HUES48 (cell line): ENCODE measurements at regions not wholly inside any gene's neighbourhood (a gene's known extent, or its start where the extent isn't known, plus 50 kb on each side); places are given as distances from the start of the nearest gene placed in this dataset.

Experiments
- H3K27ac ChIP-seq: one replicate; pipeline ENCODE4 v1.7.0; 2013; ENCODE audit warnings: low read depth, low read length, inconsistent platforms
- H3K27me3 ChIP-seq: 2 replicates; pipeline ENCODE4 v1.6.1; 2013; ENCODE audit warnings: mild to moderate bottlenecking, low read length; ENCODE audit not compliant: control insufficient read depth, insufficient read depth
- H3K36me3 ChIP-seq: 2 replicates; pipeline ENCODE4 v1.6.1; 2013; ENCODE audit warnings: low read length; ENCODE audit not compliant: control insufficient read depth, insufficient read depth
- H3K4me1 ChIP-seq: 2 replicates; pipeline ENCODE4 v1.6.1; 2013; ENCODE audit warnings: mild to moderate bottlenecking, low read length; ENCODE audit not compliant: control insufficient read depth, insufficient read depth
- H3K4me3 ChIP-seq: 2 replicates; pipeline ENCODE4 v1.5.1; 2013; ENCODE audit warnings: mild to moderate bottlenecking, low read depth, low read length
- H3K9ac ChIP-seq: 2 replicates; pipeline ENCODE4 v1.6.1; 2013; ENCODE audit warnings: mild to moderate bottlenecking, low read depth, low read length, moderate library complexity
- H3K9me3 ChIP-seq: 2 replicates; pipeline ENCODE4 v1.6.1; 2013; ENCODE audit warnings: low read length; ENCODE audit not compliant: control insufficient read depth, insufficient read depth

DNA sequence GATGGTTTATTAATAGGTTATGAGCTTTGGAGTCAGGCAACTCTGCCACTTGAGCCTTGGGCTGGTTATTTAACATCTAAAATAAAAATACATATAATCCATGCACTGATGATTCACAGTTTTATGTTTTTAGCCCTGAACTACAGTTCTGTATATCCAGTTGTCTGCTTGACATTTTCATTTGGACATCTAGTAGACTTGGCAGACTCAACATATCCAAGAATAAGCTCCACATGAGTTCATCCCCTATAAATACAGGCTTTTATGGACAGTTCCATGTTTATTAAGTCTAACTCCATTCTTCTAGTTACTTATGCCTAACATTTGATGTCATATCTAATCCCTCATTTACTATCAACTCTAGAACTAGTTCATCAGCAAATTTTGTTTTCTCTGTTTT lies 174.2 kb downstream of the KIF2B start:
- H3K9me3 ChIP-seq = no peaks in the 10 kb centered on the region
- no peaks in the 10 kb centered on the region for H3K4me1 ChIP-seq
- no peak overlapping the region for H3K27ac ChIP-seq

DNA sequence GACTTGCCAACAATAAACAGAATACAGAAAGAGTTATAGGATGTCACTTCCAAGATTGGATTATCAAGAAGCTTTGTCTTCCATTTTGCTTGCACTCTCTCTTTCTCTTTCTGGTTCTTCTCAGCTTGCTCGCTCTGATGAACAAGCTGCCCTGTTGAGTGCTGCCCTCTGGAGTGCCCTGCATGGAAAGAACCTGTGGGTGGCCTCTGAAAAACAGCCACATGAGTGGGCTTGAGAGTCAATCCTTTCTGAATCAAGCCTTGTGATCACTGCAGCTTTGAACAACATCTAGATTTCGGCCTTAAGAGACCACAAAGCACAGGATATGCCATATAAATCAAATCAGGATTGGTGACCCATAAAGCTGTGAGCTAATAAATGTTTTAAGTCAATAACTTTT lies 185.1 kb downstream of the KIF2B start:
- H3K9ac ChIP-seq = no peak overlapping the region
- no peaks in the 10 kb centered on the region for H3K36me3 ChIP-seq
- H3K27ac ChIP-seq = no peak overlapping the region
- H3K4me1 ChIP-seq = no peaks in the 10 kb centered on the region
- H3K4me3 ChIP-seq = no peak overlapping the region
- no peaks in the 10 kb centered on the region for H3K27me3 ChIP-seq
- no peaks in the 10 kb centered on the region for H3K9me3 ChIP-seq

More for the DNA sequence above, 174.2 kb downstream of the KIF2B start:
- no peak overlapping the region for H3K9ac ChIP-seq
- H3K36me3 ChIP-seq = no peaks in the 10 kb centered on the region
- H3K4me3 ChIP-seq = no peak overlapping the region
- H3K27me3 ChIP-seq = no peaks in the 10 kb centered on the region

DNA sequence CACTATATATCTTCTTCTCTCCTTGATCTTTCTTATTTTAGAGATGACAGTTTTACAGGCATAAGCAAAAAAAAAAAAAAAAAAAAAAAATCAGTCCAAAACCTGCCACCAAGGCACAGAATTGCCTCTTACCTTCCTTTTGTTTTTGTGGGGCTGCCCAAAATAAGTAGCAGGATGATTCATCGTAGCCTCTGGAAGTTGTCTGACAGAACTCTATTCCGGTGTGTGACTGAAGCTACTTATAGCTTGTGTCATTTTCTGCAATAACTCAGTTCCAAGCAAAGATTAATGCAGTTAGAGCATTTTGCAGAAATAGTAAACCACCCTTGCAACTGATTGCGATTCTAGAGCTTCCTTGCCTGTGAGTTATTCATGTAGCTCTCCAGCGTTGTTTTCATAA lies 186.8 kb downstream of the KIF2B start:
- H3K27me3 ChIP-seq = no peaks in the 10 kb centered on the region
- no peak overlapping the region for H3K4me3 ChIP-seq
- no peak overlapping the region for H3K9ac ChIP-seq
- H3K27ac ChIP-seq = no peak overlapping the region
- H3K9me3 ChIP-seq = no peaks in the 10 kb centered on the region
- H3K4me1 ChIP-seq = peaks cover 7% of the 10 kb centered on the region
- H3K36me3 ChIP-seq = no peaks in the 10 kb centered on the region

DNA sequence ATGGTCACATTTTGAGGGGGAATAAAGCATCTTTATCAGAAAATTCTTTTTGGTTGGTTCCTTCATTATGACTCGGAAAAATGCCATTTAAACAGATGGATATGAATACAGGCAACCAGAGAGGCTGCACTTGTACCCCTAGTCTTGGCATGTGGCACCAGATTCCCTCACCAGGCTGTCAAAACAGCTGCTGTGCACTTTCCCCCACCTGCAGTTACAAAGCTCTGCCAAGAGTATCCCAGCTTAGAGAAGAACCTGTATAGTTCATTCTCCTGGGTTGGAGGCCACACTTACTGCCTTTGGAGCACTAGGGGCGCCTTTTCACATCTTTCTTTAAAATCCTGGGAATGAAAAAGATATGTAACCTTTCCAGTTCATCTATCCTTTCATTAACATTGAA lies 190.3 kb downstream of the KIF2B start:
- Histone ChIP-seq H3K27ac (no peak overlapping the region), H3K4me1 (peaks cover 7% of the 10 kb centered on the region), H3K9me3 (no peaks in the 10 kb centered on the region), H3K9ac (no peak overlapping the region), H3K4me3 (no peak overlapping the region), H3K27me3 (no peaks in the 10 kb centered on the region), H3K36me3 (no peaks in the 10 kb centered on the region)

DNA sequence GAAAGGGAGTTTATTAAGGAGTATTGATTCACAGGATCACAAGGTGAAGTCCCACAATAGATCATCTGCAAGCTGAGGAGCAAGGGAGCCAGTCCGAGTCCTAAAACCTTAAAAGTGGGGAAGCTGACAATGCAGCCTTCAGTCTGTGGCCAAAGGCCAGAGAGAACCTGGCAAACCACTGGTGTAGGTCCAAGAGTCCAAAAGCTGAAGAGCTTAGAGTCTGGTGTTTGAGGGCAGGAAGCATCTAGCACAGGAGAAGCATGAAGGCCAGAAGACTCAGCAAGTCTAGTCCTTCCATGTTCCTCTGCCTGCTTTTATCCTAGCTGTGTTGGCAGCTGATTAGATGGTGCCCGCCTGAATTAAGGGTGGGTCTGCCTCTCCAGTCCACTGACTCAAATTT lies 193.0 kb downstream of the KIF2B start:
- no peaks in the 10 kb centered on the region for H3K9me3 ChIP-seq
- H3K27me3 ChIP-seq = no peaks in the 10 kb centered on the region
- no peaks in the 10 kb centered on the region for H3K36me3 ChIP-seq
- no peak overlapping the region for H3K9ac ChIP-seq
- no peak overlapping the region for H3K4me3 ChIP-seq
- H3K4me1 ChIP-seq = peaks cover 7% of the 10 kb centered on the region
- H3K27ac ChIP-seq = no peak overlapping the region

DNA sequence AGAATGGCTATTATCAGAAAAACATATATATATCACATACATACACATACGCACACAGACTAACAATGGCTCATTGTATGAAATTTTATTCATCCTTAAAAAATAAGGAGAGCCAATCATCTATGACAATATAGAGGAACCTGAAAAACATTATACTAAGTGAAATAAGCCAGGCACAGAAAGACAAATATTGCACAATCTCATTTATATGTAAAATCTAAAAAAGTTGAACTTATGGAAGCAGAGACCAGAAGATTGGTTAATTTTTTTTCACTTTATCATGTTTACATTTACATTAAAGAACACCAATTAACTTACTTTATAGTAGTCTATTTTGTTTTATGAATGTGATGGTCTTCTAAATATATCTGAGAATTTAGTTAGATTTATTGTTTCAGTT lies 198.7 kb downstream of the KIF2B start:
- H3K27ac ChIP-seq = no peak overlapping the region

DNA sequence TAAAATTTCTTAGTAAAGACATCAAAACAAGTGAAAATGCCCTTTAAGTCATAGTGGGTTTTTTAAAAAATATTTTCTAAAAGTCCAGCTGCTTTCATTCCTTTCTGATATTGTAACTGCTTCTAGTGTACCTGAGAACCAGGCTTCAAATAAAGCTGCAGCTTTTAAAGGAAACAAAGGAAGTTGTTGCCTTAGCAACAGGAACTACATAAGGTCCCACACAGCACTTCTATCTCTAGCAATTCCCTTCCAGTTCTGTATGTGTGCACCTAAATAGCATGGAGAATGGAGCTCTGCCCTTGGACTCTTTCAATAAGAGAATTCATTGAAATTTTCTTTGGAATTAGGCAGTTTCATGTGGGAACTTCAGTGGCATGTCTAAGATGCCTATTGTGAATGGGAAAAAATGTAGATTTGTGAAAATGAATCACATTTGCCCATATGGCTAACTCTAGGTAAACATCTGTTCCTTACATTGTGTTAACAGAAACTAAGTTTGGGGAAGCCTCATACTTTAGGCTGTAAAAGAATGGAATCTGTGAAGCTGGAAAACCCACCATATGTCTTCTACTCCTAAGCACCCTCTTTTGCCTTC lies 206.4 kb downstream of the KIF2B start:
- Histone ChIP-seq H3K4me3 (no peak overlapping the region), H3K27me3 (no peaks in the 10 kb centered on the region), H3K27ac (no peak overlapping the region), H3K36me3 (no peaks in the 10 kb centered on the region), H3K4me1 (no peaks in the 10 kb centered on the region), H3K9ac (no peak overlapping the region), H3K9me3 (no peaks in the 10 kb centered on the region)

More for the DNA sequence above, 198.7 kb downstream of the KIF2B start:
- no peaks in the 10 kb centered on the region for H3K36me3 ChIP-seq
- H3K9ac ChIP-seq = no peak overlapping the region
- H3K4me1 ChIP-seq = no peaks in the 10 kb centered on the region
- H3K9me3 ChIP-seq = no peaks in the 10 kb centered on the region; the same call in 1 of the 2 replicates
- H3K27me3 ChIP-seq = no peaks in the 10 kb centered on the region
- H3K4me3 ChIP-seq = no peak overlapping the region

DNA sequence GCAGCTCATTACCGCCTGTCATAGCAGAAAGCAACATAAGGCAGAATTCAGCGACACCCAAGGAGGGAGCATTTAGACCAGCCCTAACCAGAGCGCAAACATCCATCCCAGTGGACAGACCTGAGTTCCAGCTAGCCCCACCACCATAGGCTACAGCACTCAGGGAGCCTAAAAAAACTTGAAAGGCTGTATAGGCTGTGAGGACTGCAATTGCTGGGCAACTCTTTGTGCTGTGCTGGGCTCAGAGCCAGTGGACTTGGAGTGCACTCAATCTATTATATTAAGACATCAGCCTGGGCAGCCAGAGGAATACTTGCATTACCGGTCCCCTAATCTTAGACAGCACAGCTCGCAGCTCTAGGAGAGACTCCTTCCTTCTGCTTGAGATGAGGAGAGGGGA lies 207.3 kb downstream of the KIF2B start:
- no peak overlapping the region for H3K4me3 ChIP-seq
- H3K9me3 ChIP-seq = no peaks in the 10 kb centered on the region
- H3K27ac ChIP-seq = no peak overlapping the region
- no peaks in the 10 kb centered on the region for H3K4me1 ChIP-seq
- no peaks in the 10 kb centered on the region for H3K36me3 ChIP-seq
- no peak overlapping the region for H3K9ac ChIP-seq
- H3K27me3 ChIP-seq = no peaks in the 10 kb centered on the region

DNA sequence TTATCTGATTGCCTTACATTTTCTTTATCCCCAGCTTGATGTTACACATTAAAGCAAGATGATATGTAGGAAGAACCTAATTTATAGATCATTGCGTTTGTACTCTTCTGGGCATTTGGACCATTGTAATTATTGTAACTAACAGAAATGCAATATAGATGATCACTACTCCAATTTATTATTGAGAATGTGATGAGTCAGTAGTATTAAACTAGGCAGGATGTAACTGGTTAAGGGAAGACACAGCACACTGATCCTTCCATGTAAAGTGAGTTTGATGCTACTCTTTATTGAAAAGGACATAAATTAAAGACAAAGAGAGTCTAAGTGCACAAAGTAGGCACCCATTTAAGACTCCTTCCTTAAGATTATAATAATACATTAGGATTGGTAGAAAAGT lies 223.8 kb downstream of the KIF2B start:
- H3K4me1 ChIP-seq = no peaks in the 10 kb centered on the region
- no peaks in the 10 kb centered on the region for H3K36me3 ChIP-seq
- no peaks in the 10 kb centered on the region for H3K27me3 ChIP-seq
- peaks cover 20% of the 10 kb centered on the region for H3K9me3 ChIP-seq
- no peak overlapping the region for H3K27ac ChIP-seq
- no peak overlapping the region for H3K9ac ChIP-seq
- no peak overlapping the region for H3K4me3 ChIP-seq

DNA sequence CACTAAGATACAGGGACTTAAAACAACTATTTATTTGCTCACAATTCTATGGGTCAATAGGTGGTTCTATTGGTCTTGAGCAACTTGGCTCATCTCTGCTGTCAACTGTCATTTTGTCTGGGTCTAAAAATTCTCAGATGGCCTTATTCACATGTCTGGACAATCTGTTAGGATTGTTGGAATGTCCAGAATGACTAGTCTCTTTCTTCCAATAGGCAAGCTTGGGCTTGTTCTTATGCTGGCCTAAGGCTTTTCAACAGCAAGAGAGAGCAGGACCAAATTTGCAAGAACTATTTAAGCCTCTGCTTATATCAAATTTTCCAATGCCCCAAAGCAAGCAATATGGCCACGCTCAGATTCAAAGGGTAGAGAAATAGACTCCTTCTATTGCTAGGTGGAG lies 240.9 kb downstream of the KIF2B start:
- Histone ChIP-seq H3K9me3 (no peaks in the 10 kb centered on the region), H3K4me1 (no peaks in the 10 kb centered on the region), H3K4me3 (no peak overlapping the region), H3K27ac (no peak overlapping the region), H3K9ac (no peak overlapping the region), H3K36me3 (no peaks in the 10 kb centered on the region), H3K27me3 (no peaks in the 10 kb centered on the region)

DNA sequence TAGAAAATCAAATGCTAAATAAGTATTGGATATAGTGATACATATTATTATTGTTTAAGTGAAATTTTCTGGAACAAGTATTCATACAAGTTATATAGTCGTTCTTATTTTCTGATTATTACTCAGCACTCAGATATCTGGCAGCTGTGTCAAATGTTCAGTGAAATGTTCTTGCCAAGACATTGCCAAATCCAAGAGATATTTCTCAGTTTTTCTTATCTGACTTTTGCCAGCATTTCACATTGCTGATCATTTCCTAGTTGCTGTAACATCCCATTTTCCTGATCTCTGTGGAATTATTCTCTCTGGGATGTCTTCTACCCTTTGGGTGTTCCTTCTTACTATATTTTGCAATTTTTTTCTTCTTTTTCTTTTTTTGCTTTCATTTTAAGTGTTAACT lies 262.3 kb downstream of the KIF2B start:
- Histone ChIP-seq H3K27ac (no peak overlapping the region), H3K4me1 (0 out of 2 replicates have a peak, but pooled peaks cover 3% of the 10 kb centered on the region), H3K4me3 (no peak overlapping the region), H3K9ac (no peak overlapping the region), H3K36me3 (no peaks in the 10 kb centered on the region), H3K27me3 (no peaks in the 10 kb centered on the region), H3K9me3 (no peaks in the 10 kb centered on the region)

DNA sequence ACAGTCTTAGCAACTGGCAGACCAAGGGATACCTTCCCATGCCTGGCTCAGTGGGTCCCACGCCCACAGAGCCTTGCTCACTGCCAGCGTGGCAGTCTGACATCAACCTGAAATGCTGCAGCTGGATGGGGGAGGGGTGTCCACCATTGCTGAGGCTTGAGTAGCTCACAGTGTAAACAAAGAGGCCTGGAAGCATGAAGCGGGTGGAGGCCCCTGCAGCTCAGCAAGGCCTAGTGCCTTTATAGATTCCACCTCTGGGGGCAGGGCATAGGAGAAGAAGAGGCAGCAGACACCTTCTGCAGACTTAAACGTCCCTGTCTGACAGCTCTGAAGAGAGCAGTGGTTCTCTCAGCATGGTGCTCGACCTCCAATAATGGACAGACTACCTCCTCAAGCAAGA lies 263.2 kb downstream of the KIF2B start:
- no peaks in the 10 kb centered on the region for H3K9me3 ChIP-seq
- H3K4me3 ChIP-seq = no peak overlapping the region
- no peak overlapping the region for H3K27ac ChIP-seq
- H3K4me1 ChIP-seq = 0 out of 2 replicates have a peak, but pooled peaks cover 3% of the 10 kb centered on the region
- H3K27me3 ChIP-seq = no peaks in the 10 kb centered on the region
- H3K36me3 ChIP-seq = no peaks in the 10 kb centered on the region
- H3K9ac ChIP-seq = no peak overlapping the region
